ENCODE measurements at regions not wholly inside any gene's neighbourhood (a gene's known extent, or its start where the extent isn't known, plus 50 kb on each side); places are given as distances from the start of the nearest gene placed in this dataset.
A peak's percentile ranks its signal among the peaks of the same experiment; 100 is the strongest.

- Histone ChIP-seq H3K36me3 (ENCODE audit: insufficient read depth, low read length) (no peaks in the 10 kb centered on the region), H3K9me3 (ENCODE audit: insufficient read depth, low read depth, low read length) (no peaks in the 10 kb centered on the region), H3K79me2 (ENCODE audit: insufficient read depth, low read length) (no peaks in the 10 kb centered on the region), H3K27me3 (ENCODE audit: insufficient read depth, low read length, poor library complexity, severe bottlenecking) (no peaks in the 10 kb centered on the region), H4K20me1 (ENCODE audit: insufficient read depth, low read length, poor library complexity, severe bottlenecking) (no peaks in the 10 kb centered on the region), H3K4me1 (ENCODE audit: insufficient read depth, low read length, poor library complexity, severe bottlenecking) (peaks cover 13% of the 10 kb centered on the region), H3K4me2 (ENCODE audit: low read depth, low read length, poor library complexity, severe bottlenecking) (no peak overlapping the region), H3F3A (ENCODE audit: low read depth) (no peaks in the 10 kb centered on the region), H3K4me3 (ENCODE audit: low read length, poor library complexity, severe bottlenecking) (no peak overlapping the region), H3K9ac (ENCODE audit: low read depth, low read length, poor library complexity, severe bottlenecking) (no peak overlapping the region), H3K9me2 (replicated peaks; ENCODE audit: low read depth, low read length) (no peaks in the 10 kb centered on the region), H2AFZ (ENCODE audit: low read length) (no peak overlapping the region)
- TF ChIP-seq CTCF (conservative IDR thresholded peaks at IDR 0.05; ENCODE audit: low read length) (no peak), EZH2phosphoT487 (IDR thresholded peaks at IDR 0.05; ENCODE audit: borderline replicate concordance) (no peak)
Observed at GRCh38 chr10:123240250-123240649, 86.0 kb downstream of the BUB3 start.

- peaks cover 13% of the 10 kb centered on the region for H3K4me1 ChIP-seq (ENCODE audit: insufficient read depth, low read length, poor library complexity, severe bottlenecking)
- H3K79me2 ChIP-seq (ENCODE audit: insufficient read depth, low read length) = no peaks in the 10 kb centered on the region
- H3K9me2 ChIP-seq (replicated peaks; ENCODE audit: low read depth, low read length) = no peaks in the 10 kb centered on the region
- no peak overlapping the region for H2AFZ ChIP-seq (ENCODE audit: low read length)
- no peaks in the 10 kb centered on the region for H3K27me3 ChIP-seq (ENCODE audit: insufficient read depth, low read length, poor library complexity, severe bottlenecking)
- no peak overlapping the region for H3K4me3 ChIP-seq (ENCODE audit: low read length, poor library complexity, severe bottlenecking)
- H3K4me2 ChIP-seq (ENCODE audit: low read depth, low read length, poor library complexity, severe bottlenecking) = no peak overlapping the region
- H4K20me1 ChIP-seq (ENCODE audit: insufficient read depth, low read length, poor library complexity, severe bottlenecking) = no peaks in the 10 kb centered on the region
- H3F3A ChIP-seq (ENCODE audit: low read depth) = no peaks in the 10 kb centered on the region
- H3K9me3 ChIP-seq (ENCODE audit: insufficient read depth, low read depth, low read length) = no peaks in the 10 kb centered on the region
- TF ChIP-seq CTCF (conservative IDR thresholded peaks at IDR 0.05; ENCODE audit: low read length) (no peak), EZH2phosphoT487 (IDR thresholded peaks at IDR 0.05; ENCODE audit: borderline replicate concordance) (no peak)
- no peaks in the 10 kb centered on the region for H3K36me3 ChIP-seq (ENCODE audit: insufficient read depth, low read length)
- no peak overlapping the region for H3K9ac ChIP-seq (ENCODE audit: low read depth, low read length, poor library complexity, severe bottlenecking)
Observed at GRCh38 chr10:123240776-123241175, 86.6 kb downstream of the BUB3 start.

- Histone ChIP-seq H2AFZ (ENCODE audit: low read length) (peak overlapping the region; percentile 21; the same call in 1 of the 2 replicates), H3K9me2 (replicated peaks; ENCODE audit: low read depth, low read length) (no peaks in the 10 kb centered on the region), H3K9me3 (ENCODE audit: insufficient read depth, low read depth, low read length) (no peaks in the 10 kb centered on the region), H3K4me2 (ENCODE audit: low read depth, low read length, poor library complexity, severe bottlenecking) (peak overlapping the region; percentile 17), H3K4me3 (ENCODE audit: low read length, poor library complexity, severe bottlenecking) (peak overlapping the region; percentile 12), H3K36me3 (ENCODE audit: insufficient read depth, low read length) (no peaks in the 10 kb centered on the region), H3K27me3 (ENCODE audit: insufficient read depth, low read length, poor library complexity, severe bottlenecking) (no peaks in the 10 kb centered on the region), H3K79me2 (ENCODE audit: insufficient read depth, low read length) (no peaks in the 10 kb centered on the region), H3K9ac (ENCODE audit: low read depth, low read length, poor library complexity, severe bottlenecking) (no peak overlapping the region), H4K20me1 (ENCODE audit: insufficient read depth, low read length, poor library complexity, severe bottlenecking) (no peaks in the 10 kb centered on the region), H3F3A (ENCODE audit: low read depth) (no peaks in the 10 kb centered on the region), H3K4me1 (ENCODE audit: insufficient read depth, low read length, poor library complexity, severe bottlenecking) (peaks cover 13% of the 10 kb centered on the region)
- no peak for TF ChIP-seq EZH2phosphoT487 (IDR thresholded peaks at IDR 0.05; ENCODE audit: borderline replicate concordance)
Observed at GRCh38 chr10:123241391-123242141, 87.4 kb downstream of the BUB3 start.

- H3K9me2 ChIP-seq (replicated peaks; ENCODE audit: low read depth, low read length) = no peaks in the 10 kb centered on the region
- no peak overlapping the region for H2AFZ ChIP-seq (ENCODE audit: low read length)
- no peak overlapping the region for H3K4me3 ChIP-seq (ENCODE audit: low read length, poor library complexity, severe bottlenecking)
- H3K4me2 ChIP-seq (ENCODE audit: low read depth, low read length, poor library complexity, severe bottlenecking) = no peak overlapping the region
- no peaks in the 10 kb centered on the region for H3K9me3 ChIP-seq (ENCODE audit: insufficient read depth, low read depth, low read length)
- no peak overlapping the region for H3K9ac ChIP-seq (ENCODE audit: low read depth, low read length, poor library complexity, severe bottlenecking)
- TF ChIP-seq CTCF (conservative IDR thresholded peaks at IDR 0.05; ENCODE audit: low read length) = no peak
- TF ChIP-seq EZH2phosphoT487 (IDR thresholded peaks at IDR 0.05; ENCODE audit: borderline replicate concordance) = no peak
- H4K20me1 ChIP-seq (ENCODE audit: insufficient read depth, low read length, poor library complexity, severe bottlenecking) = no peaks in the 10 kb centered on the region
- no peaks in the 10 kb centered on the region for H3K36me3 ChIP-seq (ENCODE audit: insufficient read depth, low read length)
- H3K27me3 ChIP-seq (ENCODE audit: insufficient read depth, low read length, poor library complexity, severe bottlenecking) = no peaks in the 10 kb centered on the region
- peaks cover 13% of the 10 kb centered on the region for H3K4me1 ChIP-seq (ENCODE audit: insufficient read depth, low read length, poor library complexity, severe bottlenecking)
- H3F3A ChIP-seq (ENCODE audit: low read depth) = no peaks in the 10 kb centered on the region
- no peaks in the 10 kb centered on the region for H3K79me2 ChIP-seq (ENCODE audit: insufficient read depth, low read length)
Observed at GRCh38 chr10:123244747-123245146, 90.5 kb downstream of the BUB3 start.
